GM12878 (cell line): ENCODE measurements at regions not wholly inside any gene's neighbourhood (a gene's known extent, or its start where the extent isn't known, plus 50 kb on each side); places are given as distances from the start of the nearest gene placed in this dataset.
A peak's percentile ranks its signal among the peaks of the same experiment; 100 is the strongest.

ENCODE experiments used
- ATF2 ChIP-seq: IDR thresholded peaks from 2 replicates; pipeline ENCODE4 v1.6.1; 2012; ENCODE audit warnings: low read length, inconsistent platforms
- CREB1 ChIP-seq: IDR thresholded peaks from 2 replicates; pipeline ENCODE4 v1.6.1; 2012; ENCODE audit warnings: low read depth, mild to moderate bottlenecking, inconsistent platforms
- CREM ChIP-seq: IDR thresholded peaks from 2 replicates; pipeline ENCODE4 v1.6.1; 2014; ENCODE audit warnings: antibody characterized with exemption, low read depth
- CTCF ChIP-seq, 3 experiments: IDR thresholded peaks in 2 of 3; conservative IDR thresholded peaks in 1 of 3; 2 replicates each; pipeline ENCODE4 v1.5.1; 2011; ENCODE audit warnings: low read depth in 3 of 3, low read length in 3 of 3, mild to moderate bottlenecking in 3 of 3, control low read depth in 2 of 3, moderate library complexity in 2 of 3, inconsistent platforms in 1 of 3, mixed read lengths in 1 of 3; ENCODE audit not compliant: control insufficient read depth in 2 of 3, insufficient read depth in 1 of 3; ENCODE audit errors: extremely low read depth in 1 of 3
- EP300 ChIP-seq, 2 experiments: fragments of 150-350 bp in 1 of 2; IDR thresholded peaks; 2 replicates each; pipeline ENCODE4 v1.6.1; 2011 to 2012; ENCODE audit warnings: low read depth in 2 of 2, low read length in 2 of 2, borderline replicate concordance in 1 of 2, improper control_type of control experiment in 1 of 2, inconsistent platforms in 1 of 2; ENCODE audit not compliant: control insufficient read depth in 1 of 2
- ETV6 ChIP-seq, 2 experiments: fragments of 450-650 bp in 1 of 2; IDR thresholded peaks in 1 of 2; conservative IDR thresholded peaks in 1 of 2; 2 replicates each; pipeline ENCODE4 v1.6.1; 2014; ENCODE audit warnings: antibody characterized with exemption in 1 of 2, borderline replicate concordance in 1 of 2, low read depth in 1 of 2, mild to moderate bottlenecking in 1 of 2, moderate library complexity in 1 of 2
- EZH2 ChIP-seq: IDR thresholded peaks from 2 replicates; pipeline ENCODE4 v1.6.1; 2012; ENCODE audit warnings: low read depth, mild to moderate bottlenecking, control low read depth, inconsistent platforms, low read length, borderline replicate concordance; ENCODE audit not compliant: control insufficient read depth
- JUND ChIP-seq: IDR thresholded peaks from 2 replicates; pipeline ENCODE4 v1.6.1; 2012; ENCODE audit warnings: low read depth, mild to moderate bottlenecking, low read length, improper control_type of control experiment, moderate library complexity
- MAX ChIP-seq: IDR thresholded peaks from 2 replicates; pipeline ENCODE4 v1.6.1; 2012; ENCODE audit warnings: low read depth, low read length, improper control_type of control experiment
- MXI1 ChIP-seq: fragments of 150-350 bp; IDR thresholded peaks from 2 replicates; pipeline ENCODE4 v1.6.1; 2011; ENCODE audit warnings: low read depth, mild to moderate bottlenecking, inconsistent platforms, low read length, improper control_type of control experiment
- POLR2A ChIP-seq: IDR thresholded peaks from 2 replicates; pipeline ENCODE4 v1.6.1; 2011; ENCODE audit warnings: low read depth, mild to moderate bottlenecking, low read length
- TCF7 ChIP-seq: IDR thresholded peaks from 2 replicates; pipeline ENCODE4 v1.6.1; 2014; ENCODE audit warnings: antibody characterized with exemption, borderline replicate concordance
- ZSCAN29 ChIP-seq: fragments of 450-650 bp; IDR thresholded peaks from 2 replicates; pipeline ENCODE4 v1.6.1; 2017; ENCODE audit warnings: mild to moderate bottlenecking, moderate library complexity

- TF ChIP-seq CTCF (IDR thresholded peaks at IDR 0.05 in 2 of 3, conservative IDR thresholded peaks at IDR 0.05 in 1 of 3; ENCODE audit: control insufficient read depth in 2 of 3, extremely low read depth in 1 of 3, insufficient read depth in 1 of 3, low read depth in 3 of 3, low read length in 3 of 3) (no peak), ZSCAN29 (peak; percentile 99), CREB1 (peak; percentile 89), ATF2 (peak; percentile 96), POLR2A (no peak), EZH2 (no peak), CREM (peak; percentile 79), MAX (peak; percentile 91), EP300 (IDR thresholded peaks at IDR 0.05; ENCODE audit: borderline replicate concordance in 1 of 2, control insufficient read depth in 1 of 2, low read depth in 2 of 2, low read length in 2 of 2) (peak; percentile 96 to 97), MXI1 (peak; percentile 84), ETV6 (conservative IDR thresholded peaks at IDR 0.05 in 1 of 2, IDR thresholded peaks at IDR 0.05 in 1 of 2; ENCODE audit: borderline replicate concordance in 1 of 2, low read depth in 1 of 2) (peak in 1 of 2 experiments; percentile 96; a peak in 2 of 4 replicates), TCF7 (peak; percentile 74), JUND (peak; percentile 51; the same call in 1 of the 2 replicates)
Measured at GRCh38 chr6:157764178-157765068, 58.6 kb upstream of the SNX9 start.
